Stimulated activated CD4-positive, alpha-beta T cell treated with anti-CD3 and anti-CD28 coated beads, Interleukin-15, amount 100 ng/mL, for 1 hour (primary cell): ENCODE measurements at regions not wholly inside any gene's neighbourhood (a gene's known extent, or its start where the extent isn't known, plus 50 kb on each side); places are given as distances from the start of the nearest gene placed in this dataset.
"Not testable (repeated sequence)": the region's sequence is repeated elsewhere in the genome, so short reads cannot be mapped to it uniquely, and the experiment has no call there.

Experiments used
- DNase-seq, 2 donors: peaks; one replicate each; pipeline ENCODE4 v3.0.0-alpha.2; 2020; ENCODE audit warnings: low read depth in 1 of 2, low spot score in 1 of 2

DNA sequence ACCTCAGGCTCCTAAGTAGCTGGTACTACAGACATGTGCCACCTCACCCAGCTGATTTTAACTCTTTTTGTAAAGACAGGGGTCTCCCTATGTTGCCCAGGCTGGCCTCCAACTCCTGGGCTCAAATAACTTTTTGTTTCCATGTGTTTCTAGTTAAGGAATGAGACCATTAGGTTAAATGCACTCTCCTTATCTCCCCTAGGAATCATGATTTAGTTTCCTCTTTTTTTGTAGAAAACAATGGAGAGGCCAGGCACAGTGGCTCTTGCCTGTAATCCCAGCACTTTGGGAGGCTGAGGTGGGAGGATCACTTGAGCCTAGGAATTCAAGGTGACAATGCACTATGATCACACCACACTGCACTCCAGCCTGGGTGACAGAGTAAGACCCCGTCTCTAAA lies 198.8 kb upstream of the C2CD4B start:
- DNase-seq, result no peak

DNA sequence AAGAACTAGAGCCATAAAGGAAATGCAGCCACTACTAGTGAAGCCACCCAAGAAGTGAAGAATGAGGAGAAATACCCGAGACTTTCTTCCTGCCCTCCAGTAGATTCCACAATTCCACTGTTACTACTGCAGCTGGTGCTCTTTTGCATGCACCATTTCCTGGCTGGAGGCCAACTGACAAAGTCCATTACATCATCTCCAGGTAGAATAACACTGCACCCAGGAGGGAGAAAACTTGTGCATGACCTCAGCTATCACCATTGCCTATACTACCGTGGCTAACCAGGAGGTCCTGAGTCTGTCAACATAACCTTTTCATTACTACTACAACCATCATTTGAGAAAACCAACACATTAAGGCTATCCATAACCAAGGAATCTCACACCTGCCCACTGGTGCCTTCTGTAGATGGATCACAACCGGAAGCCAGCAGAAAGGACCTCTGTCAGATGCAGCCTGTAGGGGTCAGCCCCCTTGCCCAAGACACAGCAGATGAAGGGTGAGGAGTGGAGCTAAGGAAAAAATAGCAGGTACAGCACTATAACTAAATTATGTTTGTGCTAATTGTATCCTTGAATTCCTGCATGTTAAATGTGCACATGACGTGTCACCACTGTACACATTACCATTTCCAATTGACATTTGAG lies 200.8 kb upstream of the C2CD4B start:
- no peak for DNase-seq

DNA sequence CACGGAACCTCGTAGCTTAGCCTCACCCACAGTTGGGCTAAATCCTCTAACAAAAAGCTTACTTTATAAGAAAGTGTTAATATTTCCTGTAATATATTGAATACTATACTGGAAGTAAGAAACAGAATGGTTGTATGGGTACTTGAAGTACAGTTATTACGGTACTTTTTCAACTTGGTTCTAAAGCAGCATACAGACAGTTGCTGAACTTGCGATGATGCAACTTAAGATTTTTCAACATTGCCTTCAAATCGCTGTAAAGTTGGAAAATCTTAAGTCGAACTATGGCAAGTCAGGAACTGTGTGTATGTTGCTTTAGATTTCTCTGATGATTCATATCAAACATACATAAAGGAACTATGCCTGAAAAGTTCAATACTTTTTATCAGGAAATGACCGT lies 204.4 kb upstream of the C2CD4B start:
- DNase-seq, result no peak

DNA sequence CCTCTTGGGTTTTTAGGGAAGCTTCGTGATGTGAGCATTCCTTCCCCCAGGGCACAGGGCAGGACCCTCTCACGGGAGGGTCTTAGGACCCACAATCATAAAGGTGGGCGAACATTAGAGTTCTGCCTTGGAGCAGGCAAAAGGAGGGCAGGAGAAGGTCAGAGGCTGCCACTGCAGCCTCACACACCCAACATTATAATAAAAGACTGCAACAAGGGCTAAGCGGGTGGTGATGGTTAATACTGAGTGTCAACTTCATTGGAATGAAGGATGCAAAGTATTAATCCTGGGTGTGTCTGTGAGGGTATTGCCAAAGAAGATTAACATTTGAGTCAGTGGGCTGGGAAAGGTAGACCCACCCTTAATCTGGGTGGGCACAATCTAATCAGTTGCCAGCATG lies 206.6 kb upstream of the C2CD4B start:
- DNase-seq, result not testable (repeated sequence)

DNA sequence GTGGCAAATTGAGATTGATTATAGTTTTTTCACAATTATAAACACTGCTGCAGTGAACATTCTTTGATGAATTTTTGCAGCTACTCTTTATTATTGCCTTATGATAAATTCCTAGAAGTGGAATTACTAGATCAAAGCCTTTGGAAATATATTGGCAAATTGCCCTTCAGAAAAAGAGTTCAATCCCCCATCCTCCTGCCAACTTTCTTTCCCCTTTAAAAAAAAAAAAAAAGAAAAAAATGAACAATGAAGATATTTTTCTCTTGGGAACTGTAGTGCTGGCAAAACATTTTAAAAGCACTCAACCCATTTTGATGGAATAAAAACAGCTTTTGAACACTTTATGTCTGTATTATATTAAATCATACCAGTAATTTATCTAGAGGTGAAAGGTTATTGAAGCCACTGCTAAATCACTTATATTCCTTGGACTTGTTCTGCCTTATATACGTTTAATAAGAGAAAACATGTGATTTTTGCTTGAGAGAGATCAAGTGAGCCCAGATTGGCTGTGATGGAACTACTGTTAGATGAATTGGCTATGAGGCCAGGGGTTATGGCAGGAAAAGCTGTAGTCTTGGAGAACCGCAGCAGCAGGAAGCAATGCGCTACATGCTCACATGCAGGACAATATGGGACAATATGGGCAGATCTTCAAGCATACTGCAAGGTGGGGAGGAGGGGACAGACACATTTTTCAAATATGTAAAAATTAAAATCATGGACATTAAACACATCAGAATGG lies 212.8 kb upstream of the C2CD4B start:
- no peak for DNase-seq

DNA sequence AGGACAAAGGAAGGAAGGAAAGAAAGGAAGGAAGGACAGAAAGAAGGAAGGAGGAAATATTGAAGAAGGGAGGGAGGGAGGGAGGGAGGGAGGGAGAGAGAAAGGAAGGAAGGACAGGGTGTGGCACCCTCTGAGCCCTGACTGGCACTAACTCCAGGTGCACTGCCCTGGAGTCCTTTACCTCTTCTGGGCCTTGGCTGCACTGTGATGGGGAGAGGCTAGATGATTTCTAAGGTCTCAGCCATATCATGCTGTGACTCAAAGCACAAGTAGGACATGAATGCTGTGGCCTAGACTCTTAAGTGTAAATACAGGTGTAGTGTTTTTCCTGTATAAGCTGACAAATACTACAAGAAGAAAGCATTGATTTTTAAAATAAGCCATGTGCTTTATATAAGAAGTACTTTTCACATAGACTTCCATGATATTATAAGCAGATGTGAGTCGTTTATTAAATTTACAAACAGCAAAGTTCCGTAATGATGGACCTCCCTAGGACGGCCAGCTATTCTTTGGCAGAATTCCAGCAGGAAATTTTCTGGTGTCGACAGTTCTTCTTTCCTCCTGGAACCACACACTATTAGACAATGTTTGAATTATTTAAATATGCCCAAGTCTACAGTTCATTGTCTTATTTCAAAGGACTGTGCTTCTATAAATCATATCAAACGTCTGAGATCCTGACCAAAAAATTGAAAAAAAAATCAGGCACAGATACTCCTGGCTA lies 213.8 kb upstream of the C2CD4B start:
- DNase-seq, result no peak

DNA sequence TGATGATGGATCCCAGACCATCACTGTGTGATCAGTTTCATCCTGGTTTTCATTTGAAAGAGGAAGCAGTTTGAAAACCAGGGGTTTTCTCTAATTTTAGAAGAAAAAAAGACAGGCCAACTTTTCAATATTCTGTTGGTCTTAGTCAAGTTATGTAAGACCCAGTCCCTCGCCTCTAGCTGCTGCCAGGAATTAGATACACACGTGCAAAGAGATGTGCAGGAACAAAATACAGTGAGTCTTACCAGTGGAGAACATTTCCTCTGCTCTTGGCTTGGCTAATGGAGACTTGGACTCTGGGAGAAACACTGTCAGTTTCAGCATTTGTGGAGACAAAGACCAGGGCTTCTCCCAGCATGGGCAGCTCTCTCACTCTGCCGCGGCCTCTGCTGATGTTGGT lies 214.9 kb upstream of the C2CD4B start:
- no peak for DNase-seq

DNA sequence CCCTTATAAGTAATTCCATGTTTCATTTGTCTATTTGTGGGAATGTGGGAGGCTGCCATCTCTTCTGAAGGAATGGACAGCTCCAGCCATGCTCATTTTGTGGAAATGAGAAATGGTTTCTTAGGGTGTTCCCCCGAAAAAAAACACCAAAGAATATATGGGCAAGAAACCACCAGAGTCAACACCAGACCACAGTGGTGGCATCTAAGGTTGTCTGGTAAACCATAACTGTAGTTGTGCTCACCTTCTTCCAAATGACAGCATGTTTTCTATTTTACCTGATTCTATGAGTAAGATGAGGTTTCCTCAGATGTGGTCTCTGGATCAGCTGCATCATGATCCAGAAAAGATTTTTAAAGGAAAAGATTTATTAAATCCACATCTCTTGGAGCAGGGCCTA lies 217.0 kb upstream of the C2CD4B start:
- DNase-seq, result no peak

DNA sequence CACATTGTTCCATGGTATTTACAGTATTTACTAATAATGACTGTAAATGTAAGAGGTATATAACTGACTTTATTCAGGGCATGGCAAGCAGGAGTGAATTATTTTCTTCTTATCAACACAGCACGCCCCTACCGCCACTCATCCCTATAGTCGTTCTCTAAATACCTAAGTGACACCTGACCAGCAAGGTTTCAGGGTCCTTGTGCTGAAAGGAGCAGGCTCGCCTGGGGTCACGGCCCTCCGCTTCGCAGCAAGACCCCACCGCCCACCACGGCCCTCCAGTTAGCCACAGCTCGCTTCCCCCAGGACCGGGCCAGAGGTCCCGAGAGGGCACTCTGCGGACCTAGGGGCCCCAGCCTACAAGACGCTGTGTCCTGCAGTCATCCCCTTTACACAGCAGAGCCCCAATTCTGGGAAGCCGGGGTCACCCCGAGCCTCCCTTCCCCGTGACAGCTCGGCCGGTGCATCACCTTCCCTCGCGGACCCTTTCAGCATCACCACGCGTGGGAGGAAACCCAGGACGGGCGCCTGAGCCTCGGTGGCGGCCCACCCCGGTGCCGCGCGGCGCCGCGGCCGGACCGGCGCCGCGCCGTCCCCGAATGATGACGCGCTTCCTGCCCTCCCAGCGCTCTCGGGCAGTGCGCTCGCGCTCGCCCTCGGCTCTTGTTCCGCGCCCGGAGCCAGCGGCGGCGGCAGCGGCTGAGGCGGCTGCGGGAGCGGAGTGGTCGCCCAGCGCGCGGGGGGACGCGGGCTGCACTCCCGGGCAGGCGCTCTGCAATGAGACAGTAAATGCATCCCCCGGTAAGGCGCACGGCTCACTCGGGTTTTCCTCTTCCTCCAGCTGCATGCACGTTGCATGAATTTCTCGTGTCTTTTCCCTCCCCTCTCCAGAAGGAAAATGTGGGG lies 225.1 kb upstream of the C2CD4B start, which contains the start of gene TLN2:
TLN2 (plus strand) TSS at position 666 of the 906 bp plus-strand sequence.
- DNase-seq, result peak in 1 of 2 donors; percentile 58

DNA sequence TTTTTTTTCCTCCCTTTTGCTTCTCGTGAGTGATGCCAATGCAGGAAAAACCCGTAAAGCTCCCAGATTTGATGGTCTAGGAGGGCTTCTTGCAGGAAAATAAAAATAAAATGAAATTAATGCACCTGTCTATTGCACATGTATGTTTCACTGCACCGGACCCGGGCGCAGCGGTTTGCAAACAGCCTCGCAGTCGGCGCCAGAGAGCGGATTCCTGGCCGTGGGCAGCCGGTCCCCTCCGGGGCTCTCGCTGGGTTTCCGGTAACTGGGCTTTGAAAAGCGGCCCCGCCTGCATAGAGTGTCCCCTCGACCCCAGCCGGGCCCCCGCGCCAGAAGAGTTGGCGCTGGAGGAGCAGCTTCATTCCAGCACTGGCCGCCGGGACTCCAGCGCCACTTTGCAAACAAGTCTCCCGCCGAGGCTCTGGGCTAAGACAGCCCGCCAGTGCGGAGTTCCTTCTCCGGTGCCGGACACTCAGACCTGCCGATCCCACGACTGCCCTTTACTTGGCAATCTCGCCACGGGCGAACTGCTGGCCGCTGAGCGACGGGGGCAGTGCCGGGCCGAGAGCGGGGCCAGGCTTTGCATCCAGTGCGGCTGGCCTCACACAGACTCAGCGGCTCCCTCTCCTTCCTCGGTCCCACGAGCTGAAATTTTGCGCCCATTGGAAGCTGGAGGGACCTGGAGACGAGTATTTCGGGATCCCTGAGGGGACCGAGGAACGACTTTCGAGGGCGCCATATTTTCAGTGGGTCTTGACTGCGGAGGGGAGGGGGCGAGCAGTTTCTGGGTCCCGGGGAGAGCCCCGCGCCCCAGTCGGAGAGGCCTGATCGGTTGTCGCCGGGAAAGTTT lies 225.9 kb upstream of the C2CD4B start:
- DNase-seq, result peak in 1 of 2 donors; percentile 21

DNA sequence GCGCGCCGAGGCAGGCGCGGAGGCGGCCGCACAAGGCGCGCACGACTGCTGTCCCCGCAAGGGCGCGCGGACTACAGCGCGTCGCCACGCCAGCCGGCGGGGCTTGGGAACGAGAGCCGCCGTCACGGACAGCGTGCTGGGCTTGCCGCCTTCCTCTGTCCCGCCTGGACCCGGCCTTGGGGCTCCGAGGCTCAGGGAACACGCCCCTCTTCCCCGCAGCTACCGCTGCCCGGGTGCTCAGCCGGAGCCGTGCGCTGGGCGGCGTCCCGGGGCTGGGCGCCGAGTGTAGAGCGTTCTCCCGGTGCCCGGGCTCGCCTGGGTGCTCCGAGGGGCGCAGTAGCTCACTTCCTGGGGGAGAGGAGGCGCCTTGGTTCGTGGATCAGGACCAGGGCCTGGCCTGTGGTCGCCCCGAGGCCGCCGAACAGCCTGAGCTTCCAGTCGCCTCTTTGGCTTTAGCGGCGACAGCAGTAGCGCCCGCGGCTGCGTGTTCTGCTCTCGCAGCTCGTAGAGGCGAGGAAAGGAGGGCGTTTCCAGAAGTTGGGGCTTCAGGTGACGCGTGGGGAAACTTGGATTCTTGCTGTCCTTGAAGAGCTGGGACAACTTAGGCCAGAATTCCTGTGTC lies 226.7 kb upstream of the C2CD4B start:
- DNase-seq, result no peak

DNA sequence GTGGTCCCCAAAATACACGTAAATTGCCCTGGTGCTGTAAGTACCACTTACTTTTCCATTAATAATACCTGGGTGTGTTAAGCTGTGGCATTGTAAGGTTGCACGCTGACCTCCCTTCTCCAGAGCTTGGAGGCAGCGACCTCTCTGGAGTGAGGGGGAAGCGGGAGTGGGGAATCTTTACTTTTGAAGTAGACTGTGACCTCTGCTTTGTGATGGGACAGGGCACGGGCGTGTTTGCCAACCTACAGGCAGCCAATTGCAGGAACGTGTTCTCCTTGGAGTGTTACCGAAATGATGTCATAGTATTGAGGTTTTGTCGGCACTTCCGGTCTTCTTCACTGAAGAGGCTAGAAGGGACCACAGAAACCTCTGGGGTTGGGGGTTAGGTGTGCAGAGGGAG lies 227.3 kb upstream of the C2CD4B start:
- DNase-seq, result no peak

DNA sequence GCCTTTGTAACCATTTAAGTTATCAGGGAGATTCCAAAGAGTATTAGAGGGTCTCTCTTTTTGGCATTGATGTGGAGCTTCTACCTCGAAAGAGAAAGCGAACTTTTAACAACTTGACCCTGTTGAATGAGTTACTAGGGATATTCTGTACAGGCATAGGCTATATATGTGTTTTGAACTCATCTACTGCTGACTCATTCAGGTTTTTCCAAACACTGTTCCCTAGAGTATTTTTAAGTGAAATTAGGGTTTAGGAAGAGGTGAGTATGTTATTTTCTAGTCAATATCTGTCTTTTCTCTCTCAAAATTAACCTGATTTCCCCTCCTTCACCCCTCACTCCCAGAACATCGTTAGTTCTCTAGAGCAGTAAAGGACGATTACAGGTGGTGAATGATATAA lies 228.1 kb upstream of the C2CD4B start:
- DNase-seq, result no peak

DNA sequence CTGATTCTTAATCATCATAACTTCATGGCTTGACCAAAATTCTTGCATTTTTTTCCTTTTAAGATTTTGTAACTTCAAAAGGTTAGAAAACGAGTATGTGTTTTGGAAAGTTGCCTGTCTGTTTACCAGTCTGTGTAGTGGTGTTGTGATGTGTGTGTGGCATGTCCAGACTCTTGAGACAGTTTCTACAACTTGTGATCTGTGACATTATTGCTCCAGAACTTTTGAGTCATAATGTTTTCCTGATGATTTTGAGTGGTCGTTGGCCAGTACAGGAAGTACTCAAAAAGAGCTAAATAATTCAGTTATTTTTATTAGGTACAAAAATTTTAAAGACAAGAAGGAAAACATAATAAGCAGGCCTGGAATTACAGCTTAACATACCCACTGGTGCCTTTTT lies 229.0 kb upstream of the C2CD4B start:
- DNase-seq, result no peak

DNA sequence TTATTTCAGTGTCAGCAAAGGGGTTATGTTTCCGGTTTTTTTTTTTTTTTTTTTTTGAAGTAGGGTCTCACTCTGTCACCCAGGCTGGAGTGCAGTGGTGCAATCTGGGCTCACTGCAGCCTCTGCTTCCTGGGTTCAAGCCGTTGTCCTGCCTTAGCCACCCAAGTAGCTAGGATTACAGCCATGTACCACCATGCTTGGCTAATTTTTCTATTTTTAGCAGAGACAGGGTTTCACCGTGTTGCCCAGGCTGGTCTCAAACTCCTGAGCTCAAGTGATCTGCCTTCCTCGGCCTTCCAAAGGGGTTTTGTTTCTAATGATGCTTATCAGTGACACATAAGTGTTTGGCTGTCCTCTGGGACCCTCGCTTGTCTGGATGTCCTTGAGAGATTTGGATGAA lies 235.7 kb upstream of the C2CD4B start:
- no peak for DNase-seq

DNA sequence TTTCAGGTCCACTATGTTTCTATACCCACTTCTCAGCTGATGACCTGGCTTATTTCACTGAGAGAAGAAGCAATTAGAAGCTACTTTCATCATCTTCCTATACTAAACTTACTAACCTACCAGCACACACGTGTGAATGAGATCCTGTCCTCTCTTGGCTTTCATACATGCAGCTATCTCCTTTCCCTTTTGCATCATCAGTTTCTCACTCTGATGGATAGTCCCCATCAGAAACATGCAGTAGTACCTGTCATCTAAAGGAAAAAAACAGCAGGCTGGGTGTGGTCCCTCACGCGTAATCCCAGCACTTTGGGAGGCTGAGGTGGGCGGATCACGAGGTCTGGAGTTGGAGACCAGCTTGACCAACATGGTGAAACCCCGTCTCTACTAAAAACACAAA lies 237.6 kb upstream of the C2CD4B start:
- no peak for DNase-seq

DNA sequence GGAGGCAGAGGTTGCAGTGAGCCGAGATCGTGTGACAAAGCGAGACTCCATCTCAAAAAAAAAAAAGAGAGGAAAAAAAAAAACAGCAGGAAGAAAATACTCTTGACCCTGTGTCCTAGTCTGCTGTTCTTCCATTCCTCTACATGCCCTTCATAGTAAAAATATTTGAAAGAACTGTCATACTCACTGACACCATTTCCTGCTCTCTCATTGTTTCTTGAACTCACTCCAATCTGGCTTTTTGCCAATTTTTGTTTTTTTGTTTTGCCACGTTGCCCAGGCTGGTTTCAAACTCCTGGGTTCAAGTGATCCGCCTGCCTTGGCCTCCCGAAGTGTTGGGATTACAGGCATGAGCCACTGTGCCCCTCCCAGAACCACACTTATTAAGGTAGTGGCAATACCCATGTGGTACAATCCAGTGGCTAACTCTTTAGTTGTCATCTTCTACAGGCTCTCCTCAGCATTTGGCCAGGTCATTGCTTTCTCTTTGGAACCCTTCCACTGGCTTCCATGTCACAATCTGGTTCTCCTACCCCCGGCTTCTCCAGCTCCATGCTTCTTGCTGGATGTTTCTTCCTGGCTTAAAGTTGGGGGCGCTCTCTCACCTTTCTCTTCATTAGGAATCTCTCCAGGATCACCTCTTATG lies 238.2 kb upstream of the C2CD4B start:
- no peak for DNase-seq

DNA sequence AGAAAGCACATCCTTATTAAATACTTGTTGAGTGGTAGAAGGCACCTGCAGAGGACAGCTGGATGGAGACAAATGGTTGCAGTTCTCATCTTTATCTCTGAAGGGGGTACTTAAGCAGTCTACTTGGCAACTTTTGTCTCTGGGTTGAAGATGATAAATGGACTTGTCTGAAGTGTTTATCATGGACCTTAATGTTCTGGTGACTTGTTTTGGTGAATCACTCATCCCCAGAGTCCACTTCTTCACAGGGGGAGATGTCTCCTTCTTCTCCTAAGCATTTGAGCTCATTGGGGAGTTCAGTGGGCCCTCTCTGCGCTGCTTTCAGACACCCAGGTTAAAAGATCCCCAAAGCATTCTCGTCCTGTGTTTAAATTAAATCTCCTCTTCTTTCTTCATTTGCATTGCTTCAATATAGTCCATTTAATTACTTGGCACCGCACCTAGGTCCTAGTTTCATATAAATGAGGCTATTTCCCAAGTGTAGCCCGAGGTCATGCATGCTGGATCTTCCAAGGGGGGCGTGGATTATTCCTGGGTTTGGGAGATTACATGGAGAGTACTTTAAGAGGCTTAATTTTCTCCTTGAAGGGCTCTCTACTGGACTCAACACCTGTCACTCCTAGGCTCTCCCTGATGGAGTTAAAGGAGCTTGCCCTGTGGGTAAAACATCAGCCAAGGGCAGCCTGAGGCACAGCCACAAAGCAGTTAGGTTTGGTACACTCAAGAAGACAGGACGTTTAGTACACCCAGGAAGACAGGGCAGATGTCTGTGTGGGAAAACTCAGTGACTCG lies 239.3 kb upstream of the C2CD4B start:
- DNase-seq, result no peak
